NCI-H146 treated with DMSO at 0.1 percent for 48 hours (cell line): ENCODE measurements at regions not wholly inside any gene's neighbourhood (a gene's known extent, or its start where the extent isn't known, plus 50 kb on each side); places are given as distances from the start of the nearest gene placed in this dataset.

ENCODE experiments used
- DNase-seq: peaks from one replicate; lab custom pipeline; 2025; ENCODE audit not compliant: unreplicated experiment; lab: John Stamatoyannopoulos, UW

GRCh38 chr6:152904678-152905077 is 78.2 kb downstream of the FBXO5 start:
- no peak for DNase-seq

GRCh38 chr6:152905551-152906299 is 77.1 kb downstream of the FBXO5 start:
- DNase-seq, result no peak

DNA sequence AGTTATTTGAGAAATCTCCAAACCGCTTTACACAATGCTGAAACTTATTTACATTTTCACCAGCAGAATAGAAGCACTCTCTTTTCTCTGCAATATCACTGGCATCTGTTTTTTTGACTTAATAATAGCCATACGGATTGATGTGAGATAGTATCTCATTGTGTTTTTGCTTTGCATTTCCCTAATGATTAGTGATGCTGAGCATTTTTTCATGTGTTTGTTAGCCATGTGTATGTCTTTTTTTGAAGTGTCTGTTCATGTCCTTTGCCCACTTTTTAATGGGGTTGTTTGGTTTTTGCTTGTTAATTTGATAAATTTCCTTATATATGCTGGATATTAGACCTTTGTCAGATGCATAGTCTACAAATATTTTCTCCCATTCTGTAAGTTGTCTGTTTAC is 73.6 kb downstream of the FBXO5 start:
- no peak for DNase-seq

DNA sequence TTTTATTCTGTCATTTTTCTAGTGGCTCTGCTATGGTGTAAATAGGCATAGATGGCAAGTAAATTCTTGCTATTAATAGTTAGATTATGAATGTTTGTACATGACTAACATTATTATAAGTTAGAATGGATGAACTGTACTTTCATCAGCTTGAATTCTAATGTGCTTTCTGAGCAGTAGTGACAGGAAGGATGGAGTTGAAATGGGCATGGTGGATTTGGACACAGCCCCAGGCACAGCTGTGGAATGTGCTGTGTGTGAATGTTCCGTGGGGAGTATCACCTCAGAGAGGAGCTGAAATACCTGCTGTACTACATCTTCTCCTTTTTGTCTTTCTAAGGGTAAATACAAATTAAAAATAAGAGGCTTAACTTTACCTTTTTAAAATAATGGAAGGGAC is 66.8 kb downstream of the FBXO5 start:
- no peak for DNase-seq

- no peak for DNase-seq
Observed at GRCh38 chr6:152918991-152919390, 63.9 kb downstream of the FBXO5 start.

DNA sequence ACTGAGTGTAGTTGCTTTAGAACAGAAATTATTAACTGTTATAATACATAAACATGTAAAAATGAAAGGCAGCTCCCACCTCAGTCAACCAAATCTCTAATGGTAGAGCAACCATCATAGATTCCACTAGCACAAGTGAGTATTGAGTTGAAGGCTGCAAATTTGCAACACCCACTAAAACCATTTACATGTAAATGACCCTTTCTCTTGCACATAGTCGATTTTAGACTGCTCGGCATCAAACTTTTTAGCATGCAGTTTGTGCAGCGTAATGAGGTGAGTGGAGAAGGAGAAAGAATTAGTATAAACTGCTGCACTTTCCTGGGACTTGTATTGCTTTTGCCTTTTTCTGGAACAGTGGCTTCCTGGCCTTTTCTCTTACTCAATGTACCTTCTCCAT is 62.8 kb downstream of the FBXO5 start:
- DNase-seq, result no peak
